ENCODE measurements at regions not wholly inside any gene's neighbourhood (a gene's known extent, or its start where the extent isn't known, plus 50 kb on each side); places are given as distances from the start of the nearest gene placed in this dataset.
"Not testable (repeated sequence)": the region's sequence is repeated elsewhere in the genome, so short reads cannot be mapped to it uniquely, and the experiment has no call there.

GRCh38 chr12:97005174-97005573, 98.1 kb downstream of the NEDD1 start:
- DNase-seq: no peak

- no peak for DNase-seq
Measured at GRCh38 chr12:97005646-97006045, 98.6 kb downstream of the NEDD1 start.

- DNase-seq: no peak
Measured at GRCh38 chr12:97006585-97006984, 99.5 kb downstream of the NEDD1 start.

GRCh38 chr12:97016163-97016562, 109.1 kb downstream of the NEDD1 start:
- no peak for DNase-seq

- DNase-seq: no peak
Measured at GRCh38 chr12:97017213-97017612, 110.2 kb downstream of the NEDD1 start.

- DNase-seq: no peak
Measured at GRCh38 chr12:97022536-97023230, 115.6 kb downstream of the NEDD1 start.

GRCh38 chr12:97024393-97024792, 117.3 kb downstream of the NEDD1 start:
- no peak for DNase-seq

- no peak for DNase-seq
Measured at GRCh38 chr12:97026901-97027300, 119.8 kb downstream of the NEDD1 start.

- DNase-seq: no peak
Measured at GRCh38 chr12:97027482-97027881, 120.4 kb downstream of the NEDD1 start.

GRCh38 chr12:97038131-97038530, 131.1 kb downstream of the NEDD1 start:
- no peak for DNase-seq

- DNase-seq: no peak
Measured at GRCh38 chr12:97038834-97039233, 131.8 kb downstream of the NEDD1 start.

- no peak for DNase-seq
Measured at GRCh38 chr12:97046901-97047300, 139.8 kb downstream of the NEDD1 start.

- DNase-seq: no peak
Measured at GRCh38 chr12:97047361-97047760, 140.3 kb downstream of the NEDD1 start.

GRCh38 chr12:97048421-97049035, 141.5 kb downstream of the NEDD1 start:
- DNase-seq: no peak

GRCh38 chr12:97050509-97050908, 143.5 kb downstream of the NEDD1 start:
- no peak for DNase-seq

GRCh38 chr12:97051341-97051740, 144.3 kb downstream of the NEDD1 start:
- DNase-seq: no peak

GRCh38 chr12:97061171-97061570, 154.1 kb downstream of the NEDD1 start:
- no peak for DNase-seq

GRCh38 chr12:97063292-97063935, 156.4 kb downstream of the NEDD1 start:
- DNase-seq: no peak

GRCh38 chr12:97075161-97075933, 168.3 kb downstream of the NEDD1 start:
- no peak for DNase-seq

- DNase-seq: no peak
Measured at GRCh38 chr12:97075934-97076630, 169.0 kb downstream of the NEDD1 start.

GRCh38 chr12:97076912-97077311, 169.9 kb downstream of the NEDD1 start:
- not testable (repeated sequence) for DNase-seq

GRCh38 chr12:97082029-97082428, 175.0 kb downstream of the NEDD1 start:
- no peak for DNase-seq

GRCh38 chr12:97093187-97093683, 186.2 kb downstream of the NEDD1 start:
- DNase-seq: no peak

All from T-helper 1 cell (primary cell).